ENCODE measurements at regions not wholly inside any gene's neighbourhood (a gene's known extent, or its start where the extent isn't known, plus 50 kb on each side); places are given as distances from the start of the nearest gene placed in this dataset.

DNA sequence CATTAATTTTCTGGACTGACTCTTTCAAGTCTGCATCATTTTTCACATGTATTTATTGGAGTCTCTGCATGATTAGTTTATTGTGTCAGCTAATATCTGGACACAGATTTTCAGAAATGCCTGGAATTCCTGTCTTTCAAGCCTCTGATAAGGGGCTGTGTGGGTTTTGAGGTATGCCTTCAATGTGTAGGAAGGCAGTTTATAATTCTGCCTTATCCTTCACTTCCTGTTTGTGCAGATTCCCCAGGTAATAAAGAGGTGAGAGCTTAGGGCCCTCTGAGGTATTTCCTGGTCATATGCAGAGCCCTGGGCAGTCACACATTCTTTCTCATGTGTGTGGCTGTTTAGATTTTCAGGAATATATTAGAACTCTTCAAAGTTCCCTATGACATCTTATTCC is 79.4 kb upstream of the PRKCQ start:
- Histone ChIP-seq H3K27me3 (ENCODE audit: control insufficient read depth in 1 of 2, insufficient read depth in 2 of 2, low read length in 2 of 2) (no peaks in the 10 kb centered on the region), H3K4me1 (ENCODE audit: insufficient read depth, low read length) (no peaks in the 10 kb centered on the region), H3K4me2 (ENCODE audit: low read depth, low read length) (no peak overlapping the region), H3K9ac (ENCODE audit: insufficient read depth, low read depth, low read length) (no peak overlapping the region), H4K20me1 (ENCODE audit: insufficient read depth, low read length) (no peaks in the 10 kb centered on the region), H3K36me3 (replicated peaks in 1 of 2; ENCODE audit: control insufficient read depth in 1 of 2, insufficient read depth in 2 of 2, low read length in 2 of 2) (no peaks in the 10 kb centered on the region), H3K27ac (ENCODE audit: extremely low read length, insufficient read depth, low read length) (no peak overlapping the region), H3K4me3 (replicated peaks in 1 of 3; ENCODE audit: insufficient read depth in 1 of 3, low read depth in 2 of 3, low read length in 3 of 3) (no peak overlapping the region), H2AFZ (ENCODE audit: low read length) (no peak overlapping the region), H3K9me3 (ENCODE audit: low read length) (no peaks in the 10 kb centered on the region), H3K79me2 (ENCODE audit: insufficient read depth, low read length) (no peaks in the 10 kb centered on the region)
- in situ Hi-C loops (cut with HindIII; ENCODE audit: extremely low pct_ligation_motif_present, low pct_unique_long_range_greater_than_20kb) (no loop called here), intact Hi-C loops (cut with micrococcal nuclease; ENCODE audit: unreplicated experiment) (no loop called here)
- TF ChIP-seq ZNF326 (CRISPR knock-in tag; IDR thresholded peaks at IDR 0.05; ENCODE audit: borderline replicate concordance) = no peak
- no peak for TF ChIP-seq SATB2 (CRISPR knock-in tag; IDR thresholded peaks at IDR 0.05)
- no peak for TF ChIP-seq TGIF2 (CRISPR knock-in tag; IDR thresholded peaks at IDR 0.05)
- TF ChIP-seq, protein P1, sequence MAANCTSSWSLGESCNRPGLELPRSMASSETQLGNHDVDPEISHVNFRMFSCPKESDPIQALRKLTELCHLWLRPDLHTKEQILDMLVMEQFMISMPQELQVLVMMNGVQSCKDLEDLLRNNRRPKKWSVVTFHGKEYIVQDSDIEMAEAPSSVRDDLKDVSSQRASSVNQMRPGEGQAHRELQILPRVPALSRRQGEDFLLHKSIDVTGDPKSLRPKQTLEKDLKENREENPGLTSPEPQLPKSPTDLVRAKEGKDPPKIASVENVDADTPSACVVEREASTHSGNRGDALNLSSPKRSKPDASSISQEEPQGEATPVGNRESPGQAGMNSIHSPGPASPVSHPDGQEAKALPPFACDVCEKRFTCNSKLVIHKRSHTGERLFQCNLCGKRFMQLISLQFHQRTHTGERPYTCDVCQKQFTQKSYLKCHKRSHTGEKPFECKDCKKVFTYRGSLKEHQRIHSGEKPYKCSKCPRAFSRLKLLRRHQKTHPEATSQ (CRISPR knock-in tag; IDR thresholded peaks at IDR 0.05; ENCODE audit: borderline replicate concordance) = no peak
- TF ChIP-seq NFE2 (CRISPR knock-in tag; IDR thresholded peaks at IDR 0.05) = no peak
- no peak for TF ChIP-seq ATF7-NPFF (CRISPR knock-in tag; IDR thresholded peaks at IDR 0.05; ENCODE audit: low read depth)
- TF ChIP-seq ZNF446 (CRISPR knock-in tag; IDR thresholded peaks at IDR 0.05) = no peak
- TF ChIP-seq ZNF354B (CRISPR knock-in tag; IDR thresholded peaks at IDR 0.05) = no peak
- TF ChIP-seq GABPB1 (CRISPR knock-in tag; IDR thresholded peaks at IDR 0.05) = no peak
- no peak for TF ChIP-seq ARNTL (CRISPR knock-in tag; IDR thresholded peaks at IDR 0.05)
- TF ChIP-seq ZFYVE20 (CRISPR knock-in tag; IDR thresholded peaks at IDR 0.05; ENCODE audit: borderline replicate concordance, low read depth) = no peak
- TF ChIP-seq, protein P2, sequence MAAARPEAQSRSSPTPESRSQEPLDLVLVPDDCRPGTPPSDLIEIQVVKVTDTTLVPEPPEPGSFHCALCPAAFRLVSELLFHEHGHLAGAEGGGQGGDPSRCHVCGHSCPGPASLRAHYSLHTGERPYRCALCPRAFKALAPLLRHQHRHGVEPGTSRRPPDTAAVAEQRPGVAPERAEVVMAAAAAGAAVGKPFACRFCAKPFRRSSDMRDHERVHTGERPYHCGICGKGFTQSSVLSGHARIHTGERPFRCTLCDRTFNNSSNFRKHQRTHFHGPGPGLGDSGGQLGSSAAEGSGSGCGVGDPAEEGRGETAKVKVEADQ (CRISPR knock-in tag; IDR thresholded peaks at IDR 0.05; ENCODE audit: borderline replicate concordance) = no peak
- POLR2A ChIA-PET = no interaction called here
- no TSS peak for BruUV-seq (replicated peaks)
- CTCF ChIA-PET (ENCODE audit: low intra/inter-chr PET ratio, low total read pairs) = no interaction called here
- FAIRE-seq (no peak), DNase-seq (ENCODE audit: low spot score) (no peak), ATAC-seq (no peak)
